Activated naive CD4-positive, alpha-beta T cell treated with anti-CD3 and anti-CD28 coated beads, Interleukin-2, amount 50 U/mL, for 24 hours (primary cell): ENCODE measurements at regions not wholly inside any gene's neighbourhood (a gene's known extent, or its start where the extent isn't known, plus 50 kb on each side); places are given as distances from the start of the nearest gene placed in this dataset.
"Not testable (repeated sequence)": the region's sequence is repeated elsewhere in the genome, so short reads cannot be mapped to it uniquely, and the experiment has no call there.

Experiments used
- H3K27ac Mint-ChIP-seq: one replicate; pipeline ENCODE4 v1.8.0; 2021; ENCODE audit warnings: mild to moderate bottlenecking, mixed read lengths
- H3K27me3 Mint-ChIP-seq: one replicate; pipeline ENCODE4 v1.8.0; 2021; ENCODE audit warnings: mixed read lengths
- H3K36me3 Mint-ChIP-seq: one replicate; pipeline ENCODE4 v1.8.0; 2021; ENCODE audit warnings: mixed read lengths
- H3K4me1 Mint-ChIP-seq: one replicate; pipeline ENCODE4 v1.8.0; 2021; ENCODE audit warnings: mixed read lengths
- H3K4me3 Mint-ChIP-seq: one replicate; pipeline ENCODE4 v1.8.0; 2021; ENCODE audit warnings: mild to moderate bottlenecking, mixed read lengths
- H3K9me3 Mint-ChIP-seq: one replicate; pipeline ENCODE4 v1.8.0; 2021; ENCODE audit warnings: mixed read lengths

GRCh38 chr22:48402591-48403031 is 1425.1 kb downstream of the BRD1 start:
- no peak overlapping the region for H3K4me3 Mint-ChIP-seq
- H3K36me3 Mint-ChIP-seq: no peaks in the 10 kb centered on the region
- no peak overlapping the region for H3K27ac Mint-ChIP-seq
- no peaks in the 10 kb centered on the region for H3K4me1 Mint-ChIP-seq
- peaks cover 2% of the 10 kb centered on the region for H3K27me3 Mint-ChIP-seq
- H3K9me3 Mint-ChIP-seq: peaks cover 2% of the 10 kb centered on the region

- not testable (repeated sequence) for H3K4me1 Mint-ChIP-seq, H3K9me3 Mint-ChIP-seq, H3K4me3 Mint-ChIP-seq, H3K36me3 Mint-ChIP-seq, H3K27me3 Mint-ChIP-seq, H3K27ac Mint-ChIP-seq
Measured at GRCh38 chr22:48401523-48401922, 1426.2 kb downstream of the BRD1 start.

GRCh38 chr22:48398181-48398905 is 1429.3 kb downstream of the BRD1 start:
- Mint-ChIP-seq H3K36me3 (no peaks in the 10 kb centered on the region), H3K4me3 (no peak overlapping the region), H3K4me1 (no peaks in the 10 kb centered on the region)

GRCh38 chr22:48397531-48398180 is 1430.0 kb downstream of the BRD1 start:
- no peak overlapping the region for H3K4me3 Mint-ChIP-seq
- H3K4me1 Mint-ChIP-seq: no peaks in the 10 kb centered on the region
- H3K9me3 Mint-ChIP-seq: no peaks in the 10 kb centered on the region
- H3K36me3 Mint-ChIP-seq: no peaks in the 10 kb centered on the region
- no peak overlapping the region for H3K27ac Mint-ChIP-seq
- H3K27me3 Mint-ChIP-seq: no peaks in the 10 kb centered on the region

More at GRCh38 chr22:48398181-48398905, 1429.3 kb downstream of the BRD1 start:
- Mint-ChIP-seq H3K27me3 (peaks cover 2% of the 10 kb centered on the region), H3K9me3 (no peaks in the 10 kb centered on the region), H3K27ac (no peak overlapping the region)

- H3K4me3 Mint-ChIP-seq: no peak overlapping the region
- no peaks in the 10 kb centered on the region for H3K36me3 Mint-ChIP-seq
- H3K27ac Mint-ChIP-seq: no peak overlapping the region
- no peaks in the 10 kb centered on the region for H3K4me1 Mint-ChIP-seq
- no peaks in the 10 kb centered on the region for H3K9me3 Mint-ChIP-seq
- H3K27me3 Mint-ChIP-seq: no peaks in the 10 kb centered on the region
Measured at GRCh38 chr22:48396785-48397530, 1430.7 kb downstream of the BRD1 start.

- Mint-ChIP-seq H3K36me3 (no peaks in the 10 kb centered on the region), H3K27me3 (no peaks in the 10 kb centered on the region), H3K4me1 (no peaks in the 10 kb centered on the region), H3K27ac (no peak overlapping the region), H3K4me3 (no peak overlapping the region), H3K9me3 (no peaks in the 10 kb centered on the region)
Measured at GRCh38 chr22:48396091-48396784, 1431.4 kb downstream of the BRD1 start.

- no peak overlapping the region for H3K27ac Mint-ChIP-seq
- no peaks in the 10 kb centered on the region for H3K27me3 Mint-ChIP-seq
- H3K4me1 Mint-ChIP-seq: no peaks in the 10 kb centered on the region
- no peaks in the 10 kb centered on the region for H3K36me3 Mint-ChIP-seq
- no peaks in the 10 kb centered on the region for H3K9me3 Mint-ChIP-seq
- H3K4me3 Mint-ChIP-seq: no peak overlapping the region
Measured at GRCh38 chr22:48395201-48395600, 1432.5 kb downstream of the BRD1 start.

- H3K4me1 Mint-ChIP-seq: no peaks in the 10 kb centered on the region
- no peaks in the 10 kb centered on the region for H3K36me3 Mint-ChIP-seq
- no peaks in the 10 kb centered on the region for H3K9me3 Mint-ChIP-seq
- H3K4me3 Mint-ChIP-seq: no peak overlapping the region
- H3K27ac Mint-ChIP-seq: no peak overlapping the region
- H3K27me3 Mint-ChIP-seq: no peaks in the 10 kb centered on the region
Measured at GRCh38 chr22:48394787-48395186, 1432.9 kb downstream of the BRD1 start.

GRCh38 chr22:48393885-48394284 is 1433.8 kb downstream of the BRD1 start:
- Mint-ChIP-seq H3K4me3 (no peak overlapping the region), H3K4me1 (no peaks in the 10 kb centered on the region), H3K36me3 (no peaks in the 10 kb centered on the region), H3K27ac (no peak overlapping the region), H3K27me3 (peaks cover 2% of the 10 kb centered on the region), H3K9me3 (no peaks in the 10 kb centered on the region)

- H3K9me3 Mint-ChIP-seq: no peaks in the 10 kb centered on the region
- H3K4me1 Mint-ChIP-seq: no peaks in the 10 kb centered on the region
- H3K27me3 Mint-ChIP-seq: peaks cover 2% of the 10 kb centered on the region
- no peaks in the 10 kb centered on the region for H3K36me3 Mint-ChIP-seq
- H3K4me3 Mint-ChIP-seq: no peak overlapping the region
- H3K27ac Mint-ChIP-seq: no peak overlapping the region
Measured at GRCh38 chr22:48393041-48393370, 1434.7 kb downstream of the BRD1 start.

GRCh38 chr22:48391820-48392219 is 1435.9 kb downstream of the BRD1 start:
- no peaks in the 10 kb centered on the region for H3K9me3 Mint-ChIP-seq
- H3K36me3 Mint-ChIP-seq: no peaks in the 10 kb centered on the region
- H3K4me3 Mint-ChIP-seq: no peak overlapping the region
- H3K4me1 Mint-ChIP-seq: no peaks in the 10 kb centered on the region
- H3K27me3 Mint-ChIP-seq: peaks cover 2% of the 10 kb centered on the region
- no peak overlapping the region for H3K27ac Mint-ChIP-seq

- no peak overlapping the region for H3K4me3 Mint-ChIP-seq
- no peaks in the 10 kb centered on the region for H3K9me3 Mint-ChIP-seq
- no peaks in the 10 kb centered on the region for H3K36me3 Mint-ChIP-seq
- no peak overlapping the region for H3K27ac Mint-ChIP-seq
- H3K4me1 Mint-ChIP-seq: no peaks in the 10 kb centered on the region
- H3K27me3 Mint-ChIP-seq: peaks cover 2% of the 10 kb centered on the region
Measured at GRCh38 chr22:48391171-48391711, 1436.4 kb downstream of the BRD1 start.

- Mint-ChIP-seq H3K27me3 (peaks cover 2% of the 10 kb centered on the region), H3K4me3 (no peak overlapping the region), H3K9me3 (peaks cover 12% of the 10 kb centered on the region), H3K4me1 (no peaks in the 10 kb centered on the region), H3K36me3 (no peaks in the 10 kb centered on the region), H3K27ac (no peak overlapping the region)
Measured at GRCh38 chr22:48389916-48390315, 1437.8 kb downstream of the BRD1 start.

GRCh38 chr22:48382197-48382596 is 1445.5 kb downstream of the BRD1 start:
- Mint-ChIP-seq H3K4me1 (no peaks in the 10 kb centered on the region), H3K36me3 (no peaks in the 10 kb centered on the region), H3K9me3 (peaks cover 13% of the 10 kb centered on the region), H3K27me3 (peaks cover 3% of the 10 kb centered on the region), H3K27ac (no peak overlapping the region), H3K4me3 (no peak overlapping the region)

GRCh38 chr22:48380016-48380665 is 1447.5 kb downstream of the BRD1 start:
- Mint-ChIP-seq H3K36me3 (no peaks in the 10 kb centered on the region), H3K9me3 (peaks cover 4% of the 10 kb centered on the region), H3K4me1 (no peaks in the 10 kb centered on the region), H3K27me3 (peaks cover 5% of the 10 kb centered on the region), H3K4me3 (no peak overlapping the region), H3K27ac (no peak overlapping the region)
